Mammary epithelial cell (primary cell): ENCODE measurements at regions not wholly inside any gene's neighbourhood (a gene's known extent, or its start where the extent isn't known, plus 50 kb on each side); places are given as distances from the start of the nearest gene placed in this dataset.

Experiments
- CTCF ChIP-seq, 2 donors: IDR thresholded peaks in 1 of 2; conservative IDR thresholded peaks in 1 of 2; 2 replicates each; pipeline ENCODE4 v1.5.1; 2011 to 2012; ENCODE audit warnings: inconsistent platforms in 2 of 2, low read length in 2 of 2, mild to moderate bottlenecking in 2 of 2, control low read depth in 1 of 2, low read depth in 1 of 2; ENCODE audit not compliant: insufficient read depth in 1 of 2; ENCODE audit errors: extremely low read depth in 1 of 2
- EZH2 ChIP-seq: IDR thresholded peaks from 2 replicates; pipeline ENCODE4 v1.6.1; 2012; ENCODE audit warnings: low read length, inconsistent platforms, borderline replicate concordance

GRCh38 chr12:115452751-115453281 is 768.8 kb upstream of the TBX3 start:
- TF ChIP-seq CTCF (conservative IDR thresholded peaks at IDR 0.05 in 1 of 2, IDR thresholded peaks at IDR 0.05 in 1 of 2; ENCODE audit: extremely low read depth in 1 of 2, insufficient read depth in 1 of 2, low read depth in 1 of 2, low read length in 2 of 2) (no peak), EZH2 (no peak)
